Body of pancreas (tissue), 4 donors: ENCODE measurements at regions not wholly inside any gene's neighbourhood (a gene's known extent, or its start where the extent isn't known, plus 50 kb on each side); places are given as distances from the start of the nearest gene placed in this dataset.

Experiments
- CTCF ChIP-seq, 7 experiments: fragments of 450-650 bp in 4 of 7; fragments of 200-600 bp in 3 of 7; sonication (generic) in 3 of 7; IDR thresholded peaks; one replicate each; pipeline ENCODE4 v1.5.1; 2016 to 2019; ENCODE audit warnings: antibody characterized with exemption in 7 of 7
- POLR2A ChIP-seq, 3 donors: fragments of 450-650 bp; IDR thresholded peaks; one replicate each; pipeline ENCODE4 v1.6.1; 2016; ENCODE audit warnings: antibody characterized with exemption in 3 of 3, mild to moderate bottlenecking in 2 of 3

DNA sequence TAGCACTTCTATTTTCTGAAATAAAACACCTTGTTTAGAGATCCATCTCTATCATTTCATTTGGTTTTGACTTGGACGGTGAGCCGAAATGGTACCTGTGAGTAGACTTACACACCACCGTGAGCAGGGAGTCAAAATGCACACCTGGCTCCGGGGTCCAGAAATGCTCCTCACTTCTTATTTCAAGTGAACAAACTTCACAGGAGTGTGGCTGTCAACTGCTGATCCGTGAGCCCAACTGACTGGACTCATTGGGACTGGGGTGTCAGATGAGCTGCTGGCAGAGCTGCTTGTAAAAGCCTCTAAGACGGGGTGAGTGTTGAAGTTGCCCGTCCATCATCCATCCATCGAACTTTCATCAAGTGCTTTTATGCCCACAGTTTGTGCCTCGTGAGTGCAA is 435.5 kb downstream of the GLRX3 start:
- no peak for TF ChIP-seq CTCF (IDR thresholded peaks at IDR 0.05)
- no peak for TF ChIP-seq POLR2A (IDR thresholded peaks at IDR 0.05)
